ENCODE measurements at regions not wholly inside any gene's neighbourhood (a gene's known extent, or its start where the extent isn't known, plus 50 kb on each side); places are given as distances from the start of the nearest gene placed in this dataset.

GRCh38 chr10:44607116-44607515, 222.2 kb upstream of the CXCL12 start:
- in situ Hi-C loops (cut with MboI) (no loop called here), intact Hi-C loops (cut with micrococcal nuclease) (no loop called here)
- Histone ChIP-seq H3K4me3 (no peak overlapping the region), H3K9me3 (replicated peaks; ENCODE audit: control insufficient read depth, insufficient read depth, low read depth, low read length) (no peaks in the 10 kb centered on the region), H4K20me1 (replicated peaks; ENCODE audit: control insufficient read depth, insufficient read depth, low read length) (no peaks in the 10 kb centered on the region), H3K27me3 (ENCODE audit: control insufficient read depth in 2 of 2, insufficient read depth in 2 of 2, low read length in 2 of 2) (no peaks in the 10 kb centered on the region), H3K4me1 (replicated peaks in 1 of 2; ENCODE audit: control insufficient read depth in 2 of 2, insufficient read depth in 2 of 2, low read length in 2 of 2) (no peaks in the 10 kb centered on the region), H3K9ac (ENCODE audit: insufficient read depth in 1 of 2, low read depth in 2 of 2, low read length in 2 of 2) (no peak overlapping the region), H3K36me3 (ENCODE audit: control insufficient read depth, insufficient read depth, low read length) (no peaks in the 10 kb centered on the region), H2AFZ (ENCODE audit: low read depth, low read length) (no peak overlapping the region), H3K4me2 (ENCODE audit: insufficient read depth, low read length) (no peak overlapping the region), H3K79me2 (ENCODE audit: control insufficient read depth, insufficient read depth, low read length) (no peaks in the 10 kb centered on the region), H3K27ac (ENCODE audit: extremely low read depth, low read depth, low read length) (no peak overlapping the region), H3K9me1 (ENCODE audit: control insufficient read depth, insufficient read depth, low read length) (no peaks in the 10 kb centered on the region)
- ATAC-seq (no peak), DNase-seq (ENCODE audit: extremely low read depth in 1 of 4, low spot score in 3 of 4) (no peak), FAIRE-seq (no peak)
- CTCF ChIA-PET (ENCODE audit: low intra/inter-chr PET ratio) = no interaction called here
- BruUV-seq (replicated peaks) = no TSS peak
- POLR2A ChIA-PET = no interaction called here
- WGBS (ENCODE audit: insufficient coverage, low coverage, missing lambda C conversion rate) = 0% methylated on average over 1 of the region's 1 CpG
- TF ChIP-seq ZNF274 (IDR thresholded peaks at IDR 0.05; ENCODE audit: borderline replicate concordance, low read depth, low read length) = no peak
- TF ChIP-seq GTF2F1 (IDR thresholded peaks at IDR 0.05; ENCODE audit: low read depth, low read length) = no peak
- TF ChIP-seq ZNF830 (CRISPR knock-in tag; IDR thresholded peaks at IDR 0.05) = no peak
- no peak for TF ChIP-seq CC2D1A (IDR thresholded peaks at IDR 0.05)

DNA sequence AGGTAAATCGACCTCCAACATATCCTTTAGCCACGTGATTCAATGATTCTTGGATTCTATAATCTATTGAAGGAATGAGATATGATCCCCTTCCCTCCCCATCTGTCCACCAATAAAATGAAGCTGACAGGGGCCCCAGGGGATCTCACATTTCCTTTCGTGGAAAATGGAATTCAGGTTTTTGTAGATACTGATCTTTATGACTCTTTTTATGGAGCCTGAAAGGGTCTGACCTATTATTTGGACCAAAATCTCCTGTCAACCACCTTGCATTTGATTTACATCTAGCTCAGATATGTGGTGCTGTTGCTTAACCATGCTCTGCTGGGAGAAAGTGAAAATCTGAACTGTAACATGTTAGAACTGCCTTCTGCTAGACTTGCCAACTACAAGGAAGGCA, 234.0 kb upstream of the CXCL12 start:
- DNase-seq (ENCODE audit: extremely low read depth in 1 of 4, low spot score in 3 of 4) (no peak), ATAC-seq (no peak), FAIRE-seq (no peak)
- no TSS peak for BruUV-seq (replicated peaks)
- Histone ChIP-seq H3K27me3 (ENCODE audit: control insufficient read depth in 2 of 2, insufficient read depth in 2 of 2, low read length in 2 of 2) (no peaks in the 10 kb centered on the region), H4K20me1 (replicated peaks; ENCODE audit: control insufficient read depth, insufficient read depth, low read length) (no peaks in the 10 kb centered on the region), H3K4me2 (ENCODE audit: insufficient read depth, low read length) (no peak overlapping the region), H3K9ac (ENCODE audit: insufficient read depth in 1 of 2, low read depth in 2 of 2, low read length in 2 of 2) (no peak overlapping the region), H3K36me3 (ENCODE audit: control insufficient read depth, insufficient read depth, low read length) (no peaks in the 10 kb centered on the region), H3K4me1 (replicated peaks in 1 of 2; ENCODE audit: control insufficient read depth in 2 of 2, insufficient read depth in 2 of 2, low read length in 2 of 2) (no peaks in the 10 kb centered on the region), H3K79me2 (ENCODE audit: control insufficient read depth, insufficient read depth, low read length) (no peaks in the 10 kb centered on the region), H3K9me1 (ENCODE audit: control insufficient read depth, insufficient read depth, low read length) (no peaks in the 10 kb centered on the region), H3K4me3 (no peak overlapping the region), H2AFZ (ENCODE audit: low read depth, low read length) (no peak overlapping the region), H3K27ac (ENCODE audit: extremely low read depth, low read depth, low read length) (no peak overlapping the region), H3K9me3 (replicated peaks; ENCODE audit: control insufficient read depth, insufficient read depth, low read depth, low read length) (no peaks in the 10 kb centered on the region)
- TF ChIP-seq, protein P1, sequence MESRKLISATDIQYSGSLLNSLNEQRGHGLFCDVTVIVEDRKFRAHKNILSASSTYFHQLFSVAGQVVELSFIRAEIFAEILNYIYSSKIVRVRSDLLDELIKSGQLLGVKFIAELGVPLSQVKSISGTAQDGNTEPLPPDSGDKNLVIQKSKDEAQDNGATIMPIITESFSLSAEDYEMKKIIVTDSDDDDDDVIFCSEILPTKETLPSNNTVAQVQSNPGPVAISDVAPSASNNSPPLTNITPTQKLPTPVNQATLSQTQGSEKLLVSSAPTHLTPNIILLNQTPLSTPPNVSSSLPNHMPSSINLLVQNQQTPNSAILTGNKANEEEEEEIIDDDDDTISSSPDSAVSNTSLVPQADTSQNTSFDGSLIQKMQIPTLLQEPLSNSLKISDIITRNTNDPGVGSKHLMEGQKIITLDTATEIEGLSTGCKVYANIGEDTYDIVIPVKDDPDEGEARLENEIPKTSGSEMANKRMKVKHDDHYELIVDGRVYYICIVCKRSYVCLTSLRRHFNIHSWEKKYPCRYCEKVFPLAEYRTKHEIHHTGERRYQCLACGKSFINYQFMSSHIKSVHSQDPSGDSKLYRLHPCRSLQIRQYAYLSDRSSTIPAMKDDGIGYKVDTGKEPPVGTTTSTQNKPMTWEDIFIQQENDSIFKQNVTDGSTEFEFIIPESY (CRISPR knock-in tag; IDR thresholded peaks at IDR 0.05) = no peak
- TF ChIP-seq ZKSCAN3 (CRISPR knock-in tag; IDR thresholded peaks at IDR 0.05) = no peak
- no peak for TF ChIP-seq HMG20B (CRISPR knock-in tag; IDR thresholded peaks at IDR 0.05)
- no peak for TF ChIP-seq ZNF778 (CRISPR knock-in tag; IDR thresholded peaks at IDR 0.05)
- no peak for TF ChIP-seq ZHX1 (conservative IDR thresholded peaks at IDR 0.05; ENCODE audit: low read length)
- in situ Hi-C loops (cut with MboI) (no loop called here), intact Hi-C loops (cut with micrococcal nuclease) (no loop called here)
- 0% methylated on average over 3 of the region's 3 CpGs for WGBS (ENCODE audit: insufficient coverage, low coverage, missing lambda C conversion rate)
- ChIA-PET POLR2A (no interaction called here), CTCF (ENCODE audit: low intra/inter-chr PET ratio) (no interaction called here)

Measured in K562 (cell line).